Uterus (tissue), 3 donors: ENCODE measurements at regions not wholly inside any gene's neighbourhood (a gene's known extent, or its start where the extent isn't known, plus 50 kb on each side); places are given as distances from the start of the nearest gene placed in this dataset.
A peak's percentile ranks its signal among the peaks of the same experiment; 100 is the strongest.

Experiments used
- DNase-seq, 2 donors: peaks; one replicate each; pipeline ENCODE4 v3.0.0-alpha.2; 2019 to 2020
- H3K27ac ChIP-seq, 2 donors: fragments of 200-600 bp; sonication (generic); 1 replicate in 1 of 2; 2 replicates in 1 of 2; pipeline ENCODE4 v1.5.1; 2016 to 2018
- H3K27me3 ChIP-seq, 2 donors: fragments of 200-600 bp; sonication (generic); one replicate each; pipeline ENCODE4 v1.5.1; 2018 to 2019; ENCODE audit warnings: control low read depth in 1 of 2
- H3K36me3 ChIP-seq, 2 donors: fragments of 200-600 bp; sonication (generic); one replicate each; pipeline ENCODE4 v1.5.1; 2019; ENCODE audit warnings: control low read depth in 1 of 2
- H3K4me1 ChIP-seq, 2 donors: fragments of 200-600 bp; sonication (generic); one replicate each; pipeline ENCODE4 v1.5.1; 2018 to 2019; ENCODE audit warnings: control low read depth in 1 of 2
- H3K4me3 ChIP-seq, 2 donors: fragments of 200-600 bp; sonication (generic); 1 replicate in 1 of 2; 2 replicates in 1 of 2; pipeline ENCODE4 v1.5.1; 2018 to 2019; ENCODE audit warnings: mild to moderate bottlenecking in 1 of 2
- H3K9me3 ChIP-seq, 2 donors: fragments of 200-600 bp; sonication (generic); one replicate each; pipeline ENCODE4 v1.5.1; 2019; ENCODE audit warnings: control low read depth in 1 of 2
- POLR2A ChIP-seq, 2 donors: fragments of 450-650 bp; IDR thresholded peaks; one replicate each; pipeline ENCODE4 v1.6.1; 2016; ENCODE audit warnings: antibody characterized with exemption in 2 of 2, mild to moderate bottlenecking in 1 of 2, moderate library complexity in 1 of 2
- intact Hi-C: fragments of 100-400 bp; cut with DNase I; formaldehyde crosslinking; loops from one replicate; pipeline ENCODE4 v1.15.1; 2023; ENCODE audit warnings: low total_unique reads
- TF ChIP-seq, protein P1 (sequence below), 4 experiments: fragments of 200-600 bp in 2 of 4; fragments of 450-650 bp in 2 of 4; sonication (generic) in 2 of 4; IDR thresholded peaks; one replicate each; pipeline ENCODE4 v1.5.1; 2016 to 2019; ENCODE audit warnings: antibody characterized with exemption in 4 of 4, mild to moderate bottlenecking in 2 of 4, moderate library complexity in 1 of 4
- donor health status: DM: yes; HTN: yes; CAD: no.

DNA sequence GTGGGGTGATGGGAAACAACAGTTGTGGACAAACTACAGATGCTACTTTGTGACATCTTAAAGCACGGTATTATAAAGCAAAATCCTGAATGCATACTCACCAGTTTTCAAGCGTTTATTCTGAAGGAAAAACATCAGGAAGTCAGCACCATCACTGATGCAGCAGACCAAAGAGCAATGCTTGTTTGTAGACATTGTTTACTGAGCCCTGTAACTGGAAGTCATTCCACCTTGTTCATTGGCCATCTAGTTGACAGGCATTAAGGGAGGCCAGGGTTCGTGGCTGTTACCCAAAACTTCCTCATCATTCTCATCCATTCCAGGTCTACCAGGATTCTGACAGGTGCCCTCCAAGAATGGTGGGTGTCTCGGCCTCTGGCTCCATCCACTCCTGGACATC is 55.3 kb upstream of the FAM204A start:
- TF ChIP-seq, protein P1, sequence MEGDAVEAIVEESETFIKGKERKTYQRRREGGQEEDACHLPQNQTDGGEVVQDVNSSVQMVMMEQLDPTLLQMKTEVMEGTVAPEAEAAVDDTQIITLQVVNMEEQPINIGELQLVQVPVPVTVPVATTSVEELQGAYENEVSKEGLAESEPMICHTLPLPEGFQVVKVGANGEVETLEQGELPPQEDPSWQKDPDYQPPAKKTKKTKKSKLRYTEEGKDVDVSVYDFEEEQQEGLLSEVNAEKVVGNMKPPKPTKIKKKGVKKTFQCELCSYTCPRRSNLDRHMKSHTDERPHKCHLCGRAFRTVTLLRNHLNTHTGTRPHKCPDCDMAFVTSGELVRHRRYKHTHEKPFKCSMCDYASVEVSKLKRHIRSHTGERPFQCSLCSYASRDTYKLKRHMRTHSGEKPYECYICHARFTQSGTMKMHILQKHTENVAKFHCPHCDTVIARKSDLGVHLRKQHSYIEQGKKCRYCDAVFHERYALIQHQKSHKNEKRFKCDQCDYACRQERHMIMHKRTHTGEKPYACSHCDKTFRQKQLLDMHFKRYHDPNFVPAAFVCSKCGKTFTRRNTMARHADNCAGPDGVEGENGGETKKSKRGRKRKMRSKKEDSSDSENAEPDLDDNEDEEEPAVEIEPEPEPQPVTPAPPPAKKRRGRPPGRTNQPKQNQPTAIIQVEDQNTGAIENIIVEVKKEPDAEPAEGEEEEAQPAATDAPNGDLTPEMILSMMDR (IDR thresholded peaks at IDR 0.05), result no peak
- TF ChIP-seq POLR2A (IDR thresholded peaks at IDR 0.05), result no peak
- H3K4me1 ChIP-seq, result peaks cover 0 to 8% of the 10 kb centered on the region in 2 donors
- no peaks in the 10 kb centered on the region for H3K27me3 ChIP-seq
- H3K4me3 ChIP-seq, result no peak overlapping the region
- DNase-seq, result no peak
- no peaks in the 10 kb centered on the region for H3K9me3 ChIP-seq
- intact Hi-C loops, result no loop called here
- no peak overlapping the region for H3K27ac ChIP-seq
- no peaks in the 10 kb centered on the region for H3K36me3 ChIP-seq

DNA sequence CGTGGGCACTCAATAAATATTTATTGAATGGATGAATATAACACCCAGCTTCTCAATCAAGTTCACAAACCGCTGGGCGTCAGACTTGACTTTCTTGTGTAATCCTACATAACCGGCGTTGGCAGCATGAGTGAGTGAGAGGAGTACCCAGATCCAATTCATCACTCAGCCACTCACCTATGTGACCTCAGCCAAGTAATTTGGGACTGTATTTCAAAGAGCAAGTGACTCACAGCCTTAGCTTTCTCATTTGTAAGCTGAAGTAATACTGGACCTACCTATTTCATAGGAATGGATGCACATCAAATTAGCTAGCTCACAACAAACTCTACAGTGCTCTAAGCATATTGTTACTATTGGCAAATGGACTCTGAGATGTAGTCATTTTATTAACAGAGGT is 53.8 kb upstream of the FAM204A start:
- Histone ChIP-seq H3K9me3 (no peaks in the 10 kb centered on the region), H3K27ac (no peak overlapping the region), H3K36me3 (no peaks in the 10 kb centered on the region), H3K27me3 (no peaks in the 10 kb centered on the region), H3K4me1 (peaks cover 0 to 8% of the 10 kb centered on the region in 2 donors), H3K4me3 (no peak overlapping the region)
- intact Hi-C loops, result no loop called here
- no peak for DNase-seq
- no peak for TF ChIP-seq POLR2A (IDR thresholded peaks at IDR 0.05)
- TF ChIP-seq, protein P1 (IDR thresholded peaks at IDR 0.05), result no peak

DNA sequence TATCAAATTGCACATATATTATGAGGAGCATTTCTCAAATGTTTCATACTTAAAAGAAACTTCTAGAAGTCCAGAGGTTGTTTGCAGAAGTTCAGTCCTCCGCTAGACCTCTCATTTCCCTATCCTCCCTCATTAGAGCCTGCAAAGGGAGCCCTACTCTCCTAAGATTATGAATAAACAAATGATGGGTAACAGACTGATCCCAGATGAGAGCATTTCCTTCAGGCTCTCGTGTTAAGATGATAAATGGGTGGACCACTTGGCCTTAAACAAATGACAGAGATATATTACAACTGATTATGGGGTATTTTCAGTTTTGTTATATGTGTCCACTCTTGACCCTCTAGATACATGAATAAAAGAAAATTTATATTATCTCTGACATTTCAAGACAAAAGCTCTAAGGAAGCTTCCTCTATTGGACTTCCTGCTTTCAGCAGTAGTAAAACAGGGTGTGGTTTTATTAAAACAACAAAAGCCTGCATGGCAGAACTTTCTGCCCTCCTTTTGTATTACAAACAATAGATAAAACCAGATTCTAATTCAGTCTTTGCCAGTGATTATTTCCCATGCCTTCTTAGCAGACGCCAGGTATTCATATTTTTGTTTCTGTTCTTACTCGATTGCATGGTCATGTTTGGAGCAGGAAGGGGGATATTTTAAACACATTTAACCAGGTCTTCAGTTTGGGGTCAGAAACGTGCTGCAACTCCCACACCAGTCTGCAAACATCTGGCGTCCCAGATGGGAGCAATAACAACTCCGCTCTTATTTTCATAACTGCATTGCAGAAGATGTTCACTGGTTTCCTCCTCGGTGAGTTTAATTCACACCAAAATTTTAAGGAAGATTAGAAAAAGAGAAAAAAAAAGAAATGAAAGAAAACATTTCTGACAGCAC is 52.4 kb upstream of the FAM204A start:
- H3K9me3 ChIP-seq, result no peaks in the 10 kb centered on the region
- no peak for TF ChIP-seq POLR2A (IDR thresholded peaks at IDR 0.05)
- TF ChIP-seq, protein P1 (IDR thresholded peaks at IDR 0.05), result no peak
- H3K4me1 ChIP-seq, result peaks cover 0 to 8% of the 10 kb centered on the region in 2 donors
- H3K36me3 ChIP-seq, result no peaks in the 10 kb centered on the region
- peak overlapping the region in 1 of 2 donors; percentile 21 for H3K27ac ChIP-seq
- no peak for DNase-seq
- no peaks in the 10 kb centered on the region for H3K27me3 ChIP-seq
- intact Hi-C loops, result no loop called here
- H3K4me3 ChIP-seq, result no peak overlapping the region

DNA sequence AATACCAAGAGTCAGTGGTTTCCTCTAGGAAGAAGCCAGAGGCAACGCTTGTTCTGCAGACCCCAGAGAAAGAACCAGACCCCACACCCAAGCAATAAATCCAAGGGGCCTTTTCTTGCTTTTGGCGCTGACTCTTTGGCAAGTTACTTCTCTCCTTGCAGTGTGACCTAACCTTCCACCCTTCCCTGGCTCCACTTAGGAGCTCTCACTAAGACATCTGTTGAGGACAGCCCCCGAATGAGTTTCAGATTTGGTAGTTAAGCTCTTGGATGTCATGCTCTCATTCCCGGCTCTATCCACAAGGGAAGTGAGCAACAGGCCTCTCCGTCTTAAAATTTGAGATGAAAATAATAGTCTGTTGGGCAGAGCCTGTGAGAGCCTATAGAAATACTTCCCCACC is 50.6 kb upstream of the FAM204A start:
- intact Hi-C loops, result no loop called here
- peaks cover 0 to 8% of the 10 kb centered on the region in 2 donors for H3K4me1 ChIP-seq
- no peak for DNase-seq
- no peak overlapping the region for H3K4me3 ChIP-seq
- H3K36me3 ChIP-seq, result no peaks in the 10 kb centered on the region
- no peaks in the 10 kb centered on the region for H3K9me3 ChIP-seq
- no peak overlapping the region for H3K27ac ChIP-seq
- no peaks in the 10 kb centered on the region for H3K27me3 ChIP-seq
- TF ChIP-seq, protein P1 (IDR thresholded peaks at IDR 0.05), result no peak
- no peak for TF ChIP-seq POLR2A (IDR thresholded peaks at IDR 0.05)
